Karpas-422 (cell line): ENCODE measurements at regions not wholly inside any gene's neighbourhood (a gene's known extent, or its start where the extent isn't known, plus 50 kb on each side); places are given as distances from the start of the nearest gene placed in this dataset.

ENCODE experiments used
- DNase-seq: peaks from one replicate; pipeline ENCODE4 v3.0.0-alpha.2; 2015
- H2AFZ ChIP-seq: fragments of 200-600 bp; sonication (generic); 2 replicates; pipeline ENCODE4 v1.6.1; 2014; ENCODE audit warnings: antibody characterized with exemption, low read length, mixed read lengths
- H3K27ac ChIP-seq: fragments of 200-600 bp; sonication (generic); 2 replicates; pipeline ENCODE4 v1.5.1; 2014; ENCODE audit warnings: mild to moderate bottlenecking, low read length, moderate library complexity
- H3K27me3 ChIP-seq: fragments of 200-600 bp; sonication (generic); 2 replicates; pipeline ENCODE4 v1.6.1; 2014; ENCODE audit warnings: low read length, mixed read lengths
- H3K36me3 ChIP-seq: fragments of 200-600 bp; sonication (generic); 2 replicates; pipeline ENCODE4 v1.6.1; 2014; ENCODE audit warnings: low read length, mixed read lengths; ENCODE audit not compliant: insufficient read depth
- H3K4me1 ChIP-seq: fragments of 200-600 bp; sonication (generic); 2 replicates; pipeline ENCODE4 v1.6.1; 2014; ENCODE audit warnings: mild to moderate bottlenecking, low read length, mixed read lengths
- H3K4me2 ChIP-seq: fragments of 200-600 bp; sonication (generic); 2 replicates; pipeline ENCODE4 v1.6.1; 2014; ENCODE audit warnings: low read length, low read depth, mild to moderate bottlenecking; ENCODE audit not compliant: poor library complexity, severe bottlenecking
- H3K4me3 ChIP-seq: fragments of 200-600 bp; sonication (generic); 2 replicates; pipeline ENCODE4 v1.5.1; 2014; ENCODE audit warnings: mild to moderate bottlenecking, antibody characterized with exemption, low read length, mixed read lengths
- H3K79me2 ChIP-seq: fragments of 200-600 bp; sonication (generic); 2 replicates; pipeline ENCODE4 v1.6.1; 2014; ENCODE audit warnings: mild to moderate bottlenecking, low read length, mixed read lengths
- H3K9ac ChIP-seq: fragments of 200-600 bp; sonication (generic); 2 replicates; pipeline ENCODE4 v1.6.0; 2014; ENCODE audit warnings: low read length
- H3K9me2 ChIP-seq: fragments of 200-600 bp; sonication (generic), shearing (Covaris generic); replicated peaks from 2 replicates; pipeline ENCODE4 v1.6.0; 2014; ENCODE audit warnings: mild to moderate bottlenecking, low read length, moderate library complexity; ENCODE audit not compliant: insufficient read depth
- H3K9me3 ChIP-seq: fragments of 300-700, 200-600 bp; sonication (generic); 2 replicates; pipeline ENCODE4 v1.6.1; 2014; ENCODE audit warnings: low read length, mixed read lengths
- H4K20me1 ChIP-seq: fragments of 200-600 bp; sonication (generic); 2 replicates; pipeline ENCODE4 v1.6.1; 2014; ENCODE audit warnings: mild to moderate bottlenecking, antibody characterized with exemption, low read length, low read depth; ENCODE audit not compliant: insufficient read depth

GRCh38 chr5:40292006-40292405 is 387.7 kb upstream of the PTGER4 start:
- Histone ChIP-seq H3K4me3 (no peak overlapping the region), H3K9me2 (no peaks in the 10 kb centered on the region), H3K36me3 (no peaks in the 10 kb centered on the region), H3K79me2 (no peaks in the 10 kb centered on the region), H3K27me3 (no peaks in the 10 kb centered on the region), H3K9me3 (no peaks in the 10 kb centered on the region), H4K20me1 (no peaks in the 10 kb centered on the region), H3K4me2 (no peak overlapping the region), H3K4me1 (no peaks in the 10 kb centered on the region), H3K9ac (no peak overlapping the region), H2AFZ (no peak overlapping the region), H3K27ac (no peak overlapping the region)
- no peak for DNase-seq

GRCh38 chr5:40291338-40291737 is 388.4 kb upstream of the PTGER4 start:
- H4K20me1 ChIP-seq: no peaks in the 10 kb centered on the region
- DNase-seq: no peak
- no peaks in the 10 kb centered on the region for H3K79me2 ChIP-seq

GRCh38 chr5:40288800-40289485 is 390.8 kb upstream of the PTGER4 start:
- no peaks in the 10 kb centered on the region for H3K9me2 ChIP-seq
- H3K79me2 ChIP-seq: no peaks in the 10 kb centered on the region
- H3K27me3 ChIP-seq: no peaks in the 10 kb centered on the region
- no peak overlapping the region for H3K27ac ChIP-seq
- no peaks in the 10 kb centered on the region for H3K36me3 ChIP-seq
- H3K4me3 ChIP-seq: no peak overlapping the region
- H3K4me1 ChIP-seq: no peaks in the 10 kb centered on the region
- no peaks in the 10 kb centered on the region for H3K9me3 ChIP-seq
- no peak overlapping the region for H3K9ac ChIP-seq
- no peak overlapping the region for H2AFZ ChIP-seq
- H3K4me2 ChIP-seq: no peak overlapping the region
- H4K20me1 ChIP-seq: no peaks in the 10 kb centered on the region
- DNase-seq: no peak

More at GRCh38 chr5:40291338-40291737, 388.4 kb upstream of the PTGER4 start:
- Histone ChIP-seq H3K4me3 (no peak overlapping the region), H3K9me3 (no peaks in the 10 kb centered on the region), H3K27me3 (no peaks in the 10 kb centered on the region), H3K9ac (no peak overlapping the region), H3K4me2 (no peak overlapping the region), H3K27ac (no peak overlapping the region), H3K36me3 (no peaks in the 10 kb centered on the region), H3K9me2 (no peaks in the 10 kb centered on the region), H2AFZ (no peak overlapping the region), H3K4me1 (no peaks in the 10 kb centered on the region)

DNA sequence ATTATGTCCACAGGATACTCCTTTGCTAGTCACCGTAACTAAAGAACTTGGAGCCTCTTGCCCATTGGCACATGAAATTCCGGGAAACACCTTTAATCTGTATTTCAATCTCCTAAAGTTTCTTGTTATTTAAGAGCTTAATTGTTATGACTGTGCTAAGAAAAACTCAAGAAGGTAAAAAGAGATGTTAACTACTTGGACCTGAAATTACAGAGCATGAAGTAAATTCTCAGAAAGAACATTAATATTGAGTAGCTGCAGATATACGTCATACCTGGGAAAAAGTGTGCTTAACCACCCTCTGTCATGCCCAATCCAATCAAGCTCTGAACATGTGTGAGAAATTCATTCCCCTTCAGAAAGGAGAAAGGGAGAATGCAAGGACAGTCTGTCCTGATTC is 394.9 kb upstream of the PTGER4 start:
- Histone ChIP-seq H3K4me1 (no peaks in the 10 kb centered on the region), H3K79me2 (no peaks in the 10 kb centered on the region), H3K36me3 (no peaks in the 10 kb centered on the region), H3K9me2 (no peaks in the 10 kb centered on the region), H3K9me3 (no peaks in the 10 kb centered on the region), H2AFZ (no peak overlapping the region), H3K4me3 (no peak overlapping the region), H3K27ac (no peak overlapping the region), H3K4me2 (no peak overlapping the region), H3K27me3 (no peaks in the 10 kb centered on the region), H4K20me1 (no peaks in the 10 kb centered on the region), H3K9ac (no peak overlapping the region)
- no peak for DNase-seq

DNA sequence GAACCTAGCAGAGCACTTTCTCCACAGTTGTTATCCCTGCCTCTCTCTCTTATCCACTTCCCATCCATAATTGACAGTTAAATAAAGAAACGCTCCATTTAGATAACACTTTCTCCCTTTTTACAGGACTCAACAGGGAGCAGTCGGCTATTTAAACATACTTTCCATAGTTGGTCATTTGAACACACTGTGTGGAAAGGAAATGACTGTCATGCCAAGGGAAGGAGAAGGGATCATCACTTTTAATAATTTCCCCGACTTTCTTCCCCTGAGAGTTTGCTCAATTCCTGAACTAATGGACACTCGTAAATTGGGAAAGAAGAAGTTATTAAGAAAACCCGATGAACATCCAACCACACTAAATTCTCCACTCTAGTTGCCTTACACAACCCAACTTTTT is 400.8 kb upstream of the PTGER4 start:
- Histone ChIP-seq H3K27ac (no peak overlapping the region), H3K4me2 (no peak overlapping the region), H3K9ac (no peak overlapping the region), H3K79me2 (no peaks in the 10 kb centered on the region), H3K4me1 (no peaks in the 10 kb centered on the region), H3K9me2 (no peaks in the 10 kb centered on the region), H2AFZ (no peak overlapping the region), H3K36me3 (no peaks in the 10 kb centered on the region), H3K27me3 (no peaks in the 10 kb centered on the region), H4K20me1 (no peaks in the 10 kb centered on the region), H3K9me3 (no peaks in the 10 kb centered on the region), H3K4me3 (no peak overlapping the region)
- no peak for DNase-seq

DNA sequence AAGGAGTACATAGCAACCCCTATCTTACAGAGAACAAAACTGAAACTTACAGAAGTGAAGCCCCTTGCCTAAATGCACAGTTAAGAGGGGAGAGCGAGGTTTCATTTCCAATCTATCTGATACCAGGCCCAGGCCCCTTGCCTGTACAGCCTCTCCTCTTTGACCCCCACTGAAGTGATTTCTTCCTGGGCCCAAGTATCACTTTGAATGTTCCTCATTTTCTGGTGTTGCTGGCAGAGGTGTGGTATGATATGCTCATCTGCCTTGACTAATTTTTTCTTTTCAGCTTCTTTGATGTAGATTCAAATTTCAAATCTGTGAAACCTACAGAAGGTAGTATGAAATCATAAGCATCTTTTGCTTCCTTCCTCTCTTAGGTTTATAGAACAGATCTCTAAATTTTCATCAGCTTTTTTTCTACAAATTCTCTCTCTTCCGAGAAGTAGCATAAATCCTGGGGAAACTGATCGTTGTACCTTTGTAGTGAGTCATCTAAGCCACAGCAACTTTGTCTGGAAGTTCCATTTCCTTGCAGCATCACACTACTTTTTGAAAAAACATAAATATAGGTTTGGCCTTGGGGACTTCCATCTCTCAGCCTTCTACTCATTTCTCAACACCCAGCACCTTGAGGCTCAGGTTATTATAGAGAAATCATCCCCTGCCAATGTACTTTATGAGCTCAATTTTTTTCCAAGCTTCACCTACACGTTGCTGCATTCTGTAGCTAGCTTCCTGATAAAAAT is 402.4 kb upstream of the PTGER4 start:
- Histone ChIP-seq H3K9ac (no peak overlapping the region), H2AFZ (no peak overlapping the region), H3K4me2 (no peak overlapping the region), H3K79me2 (no peaks in the 10 kb centered on the region), H3K9me2 (no peaks in the 10 kb centered on the region), H3K27me3 (no peaks in the 10 kb centered on the region), H3K4me3 (no peak overlapping the region), H4K20me1 (no peaks in the 10 kb centered on the region), H3K36me3 (no peaks in the 10 kb centered on the region), H3K9me3 (no peaks in the 10 kb centered on the region), H3K27ac (no peak overlapping the region), H3K4me1 (peaks cover 4% of the 10 kb centered on the region; the same call in 1 of the 2 replicates)
- no peak for DNase-seq

- no peak overlapping the region for H3K27ac ChIP-seq
These were observed 403.2 kb upstream of the PTGER4 start for GRCh38 chr5:40276426-40277102.

DNA sequence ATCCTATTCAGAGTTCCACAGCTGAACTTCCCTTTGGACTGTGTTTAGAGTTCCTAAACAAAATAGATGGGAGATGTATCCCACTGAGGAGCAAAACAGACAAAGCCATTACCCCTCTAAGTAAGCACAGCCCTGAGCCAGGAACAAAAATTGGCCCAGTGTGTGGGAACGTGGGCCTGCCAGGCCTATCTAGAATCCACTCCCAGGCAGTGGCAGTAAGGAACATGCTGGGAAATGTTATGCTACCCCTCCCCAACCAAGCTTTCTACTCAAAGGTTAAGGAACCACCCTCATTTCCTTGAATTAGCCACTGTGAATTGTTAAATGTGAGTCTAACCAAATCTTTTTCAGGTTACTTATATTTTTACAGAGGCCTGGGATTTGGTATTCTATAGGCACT is 405.1 kb upstream of the PTGER4 start:
- Histone ChIP-seq H3K4me2 (no peak overlapping the region), H4K20me1 (no peaks in the 10 kb centered on the region), H3K36me3 (no peaks in the 10 kb centered on the region), H2AFZ (no peak overlapping the region), H3K4me1 (peaks cover 4% of the 10 kb centered on the region; the same call in 1 of the 2 replicates), H3K9ac (no peak overlapping the region), H3K9me3 (no peaks in the 10 kb centered on the region), H3K79me2 (no peaks in the 10 kb centered on the region), H3K4me3 (no peak overlapping the region), H3K27ac (no peak overlapping the region), H3K27me3 (no peaks in the 10 kb centered on the region), H3K9me2 (no peaks in the 10 kb centered on the region)
- no peak for DNase-seq

More at GRCh38 chr5:40276426-40277102, 403.2 kb upstream of the PTGER4 start:
- DNase-seq: no peak
- H3K36me3 ChIP-seq: no peaks in the 10 kb centered on the region
- H3K9me3 ChIP-seq: no peaks in the 10 kb centered on the region
- no peak overlapping the region for H3K4me2 ChIP-seq
- H3K4me3 ChIP-seq: no peak overlapping the region
- no peaks in the 10 kb centered on the region for H3K27me3 ChIP-seq
- no peaks in the 10 kb centered on the region for H4K20me1 ChIP-seq
- peaks cover 4% of the 10 kb centered on the region; the same call in 1 of the 2 replicates for H3K4me1 ChIP-seq
- H3K9ac ChIP-seq: no peak overlapping the region
- no peaks in the 10 kb centered on the region for H3K9me2 ChIP-seq
- no peaks in the 10 kb centered on the region for H3K79me2 ChIP-seq
- no peak overlapping the region for H2AFZ ChIP-seq
